ENCODE measurements at regions not wholly inside any gene's neighbourhood (a gene's known extent, or its start where the extent isn't known, plus 50 kb on each side); places are given as distances from the start of the nearest gene placed in this dataset.

DNA sequence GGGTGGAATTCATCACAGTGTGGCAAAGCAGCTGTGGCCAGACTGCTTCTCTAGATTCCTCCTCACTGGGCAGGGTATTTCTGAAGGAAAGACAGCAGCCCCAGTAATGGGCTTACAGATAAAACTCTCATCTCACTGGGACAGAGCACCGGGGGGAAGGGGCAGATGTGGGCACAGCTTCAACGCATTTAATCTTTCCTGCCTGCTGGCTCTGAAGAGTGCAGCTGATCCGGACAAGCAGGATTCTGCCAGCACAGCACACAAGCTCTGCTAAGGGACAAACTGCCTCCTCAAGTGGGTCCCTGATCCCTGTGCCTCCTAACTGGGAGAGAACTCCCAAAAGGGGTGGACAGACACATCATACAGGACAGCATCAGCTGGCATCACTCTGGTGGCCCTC is 779.9 kb upstream of the CNTNAP5 start (continued):
- TF ChIP-seq, protein P1, sequence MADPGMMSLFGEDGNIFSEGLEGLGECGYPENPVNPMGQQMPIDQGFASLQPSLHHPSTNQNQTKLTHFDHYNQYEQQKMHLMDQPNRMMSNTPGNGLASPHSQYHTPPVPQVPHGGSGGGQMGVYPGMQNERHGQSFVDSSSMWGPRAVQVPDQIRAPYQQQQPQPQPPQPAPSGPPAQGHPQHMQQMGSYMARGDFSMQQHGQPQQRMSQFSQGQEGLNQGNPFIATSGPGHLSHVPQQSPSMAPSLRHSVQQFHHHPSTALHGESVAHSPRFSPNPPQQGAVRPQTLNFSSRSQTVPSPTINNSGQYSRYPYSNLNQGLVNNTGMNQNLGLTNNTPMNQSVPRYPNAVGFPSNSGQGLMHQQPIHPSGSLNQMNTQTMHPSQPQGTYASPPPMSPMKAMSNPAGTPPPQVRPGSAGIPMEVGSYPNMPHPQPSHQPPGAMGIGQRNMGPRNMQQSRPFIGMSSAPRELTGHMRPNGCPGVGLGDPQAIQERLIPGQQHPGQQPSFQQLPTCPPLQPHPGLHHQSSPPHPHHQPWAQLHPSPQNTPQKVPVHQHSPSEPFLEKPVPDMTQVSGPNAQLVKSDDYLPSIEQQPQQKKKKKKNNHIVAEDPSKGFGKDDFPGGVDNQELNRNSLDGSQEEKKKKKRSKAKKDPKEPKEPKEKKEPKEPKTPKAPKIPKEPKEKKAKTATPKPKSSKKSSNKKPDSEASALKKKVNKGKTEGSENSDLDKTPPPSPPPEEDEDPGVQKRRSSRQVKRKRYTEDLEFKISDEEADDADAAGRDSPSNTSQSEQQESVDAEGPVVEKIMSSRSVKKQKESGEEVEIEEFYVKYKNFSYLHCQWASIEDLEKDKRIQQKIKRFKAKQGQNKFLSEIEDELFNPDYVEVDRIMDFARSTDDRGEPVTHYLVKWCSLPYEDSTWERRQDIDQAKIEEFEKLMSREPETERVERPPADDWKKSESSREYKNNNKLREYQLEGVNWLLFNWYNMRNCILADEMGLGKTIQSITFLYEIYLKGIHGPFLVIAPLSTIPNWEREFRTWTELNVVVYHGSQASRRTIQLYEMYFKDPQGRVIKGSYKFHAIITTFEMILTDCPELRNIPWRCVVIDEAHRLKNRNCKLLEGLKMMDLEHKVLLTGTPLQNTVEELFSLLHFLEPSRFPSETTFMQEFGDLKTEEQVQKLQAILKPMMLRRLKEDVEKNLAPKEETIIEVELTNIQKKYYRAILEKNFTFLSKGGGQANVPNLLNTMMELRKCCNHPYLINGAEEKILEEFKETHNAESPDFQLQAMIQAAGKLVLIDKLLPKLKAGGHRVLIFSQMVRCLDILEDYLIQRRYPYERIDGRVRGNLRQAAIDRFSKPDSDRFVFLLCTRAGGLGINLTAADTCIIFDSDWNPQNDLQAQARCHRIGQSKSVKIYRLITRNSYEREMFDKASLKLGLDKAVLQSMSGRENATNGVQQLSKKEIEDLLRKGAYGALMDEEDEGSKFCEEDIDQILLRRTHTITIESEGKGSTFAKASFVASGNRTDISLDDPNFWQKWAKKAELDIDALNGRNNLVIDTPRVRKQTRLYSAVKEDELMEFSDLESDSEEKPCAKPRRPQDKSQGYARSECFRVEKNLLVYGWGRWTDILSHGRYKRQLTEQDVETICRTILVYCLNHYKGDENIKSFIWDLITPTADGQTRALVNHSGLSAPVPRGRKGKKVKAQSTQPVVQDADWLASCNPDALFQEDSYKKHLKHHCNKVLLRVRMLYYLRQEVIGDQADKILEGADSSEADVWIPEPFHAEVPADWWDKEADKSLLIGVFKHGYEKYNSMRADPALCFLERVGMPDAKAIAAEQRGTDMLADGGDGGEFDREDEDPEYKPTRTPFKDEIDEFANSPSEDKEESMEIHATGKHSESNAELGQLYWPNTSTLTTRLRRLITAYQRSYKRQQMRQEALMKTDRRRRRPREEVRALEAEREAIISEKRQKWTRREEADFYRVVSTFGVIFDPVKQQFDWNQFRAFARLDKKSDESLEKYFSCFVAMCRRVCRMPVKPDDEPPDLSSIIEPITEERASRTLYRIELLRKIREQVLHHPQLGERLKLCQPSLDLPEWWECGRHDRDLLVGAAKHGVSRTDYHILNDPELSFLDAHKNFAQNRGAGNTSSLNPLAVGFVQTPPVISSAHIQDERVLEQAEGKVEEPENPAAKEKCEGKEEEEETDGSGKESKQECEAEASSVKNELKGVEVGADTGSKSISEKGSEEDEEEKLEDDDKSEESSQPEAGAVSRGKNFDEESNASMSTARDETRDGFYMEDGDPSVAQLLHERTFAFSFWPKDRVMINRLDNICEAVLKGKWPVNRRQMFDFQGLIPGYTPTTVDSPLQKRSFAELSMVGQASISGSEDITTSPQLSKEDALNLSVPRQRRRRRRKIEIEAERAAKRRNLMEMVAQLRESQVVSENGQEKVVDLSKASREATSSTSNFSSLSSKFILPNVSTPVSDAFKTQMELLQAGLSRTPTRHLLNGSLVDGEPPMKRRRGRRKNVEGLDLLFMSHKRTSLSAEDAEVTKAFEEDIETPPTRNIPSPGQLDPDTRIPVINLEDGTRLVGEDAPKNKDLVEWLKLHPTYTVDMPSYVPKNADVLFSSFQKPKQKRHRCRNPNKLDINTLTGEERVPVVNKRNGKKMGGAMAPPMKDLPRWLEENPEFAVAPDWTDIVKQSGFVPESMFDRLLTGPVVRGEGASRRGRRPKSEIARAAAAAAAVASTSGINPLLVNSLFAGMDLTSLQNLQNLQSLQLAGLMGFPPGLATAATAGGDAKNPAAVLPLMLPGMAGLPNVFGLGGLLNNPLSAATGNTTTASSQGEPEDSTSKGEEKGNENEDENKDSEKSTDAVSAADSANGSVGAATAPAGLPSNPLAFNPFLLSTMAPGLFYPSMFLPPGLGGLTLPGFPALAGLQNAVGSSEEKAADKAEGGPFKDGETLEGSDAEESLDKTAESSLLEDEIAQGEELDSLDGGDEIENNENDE (IDR thresholded peaks at IDR 0.05; ENCODE audit: insufficient replicate concordance, low read length): no peak
- no peak for TF ChIP-seq RNF2 (IDR thresholded peaks at IDR 0.05; ENCODE audit: borderline replicate concordance, low read depth, low read length, missing control alignments, poor library complexity, severe bottlenecking)
